Tibial nerve (tissue), 4 donors: ENCODE measurements at regions not wholly inside any gene's neighbourhood (a gene's known extent, or its start where the extent isn't known, plus 50 kb on each side); places are given as distances from the start of the nearest gene placed in this dataset.

Experiments used
- EP300 ChIP-seq, 2 donors: sonication (generic); formaldehyde crosslinking; IDR thresholded peaks; one replicate each; pipeline ENCODE4 v1.6.1; 2017; ENCODE audit warnings: antibody characterized with exemption in 2 of 2, mild to moderate bottlenecking in 1 of 2
- POLR2A ChIP-seq, 2 donors: fragments of 450-650 bp; IDR thresholded peaks; one replicate each; pipeline ENCODE4 v1.6.1; 2017; ENCODE audit warnings: antibody characterized with exemption in 2 of 2, mild to moderate bottlenecking in 2 of 2, moderate library complexity in 2 of 2
- TF ChIP-seq, protein P1 (sequence below), 5 experiments: fragments of 200-600 bp in 3 of 5; fragments of 450-650 bp in 2 of 5; sonication (generic) in 3 of 5; IDR thresholded peaks; one replicate each; pipeline ENCODE4 v1.5.1; 2016 to 2019; ENCODE audit warnings: antibody characterized with exemption in 5 of 5, mild to moderate bottlenecking in 3 of 5, moderate library complexity in 2 of 5

DNA sequence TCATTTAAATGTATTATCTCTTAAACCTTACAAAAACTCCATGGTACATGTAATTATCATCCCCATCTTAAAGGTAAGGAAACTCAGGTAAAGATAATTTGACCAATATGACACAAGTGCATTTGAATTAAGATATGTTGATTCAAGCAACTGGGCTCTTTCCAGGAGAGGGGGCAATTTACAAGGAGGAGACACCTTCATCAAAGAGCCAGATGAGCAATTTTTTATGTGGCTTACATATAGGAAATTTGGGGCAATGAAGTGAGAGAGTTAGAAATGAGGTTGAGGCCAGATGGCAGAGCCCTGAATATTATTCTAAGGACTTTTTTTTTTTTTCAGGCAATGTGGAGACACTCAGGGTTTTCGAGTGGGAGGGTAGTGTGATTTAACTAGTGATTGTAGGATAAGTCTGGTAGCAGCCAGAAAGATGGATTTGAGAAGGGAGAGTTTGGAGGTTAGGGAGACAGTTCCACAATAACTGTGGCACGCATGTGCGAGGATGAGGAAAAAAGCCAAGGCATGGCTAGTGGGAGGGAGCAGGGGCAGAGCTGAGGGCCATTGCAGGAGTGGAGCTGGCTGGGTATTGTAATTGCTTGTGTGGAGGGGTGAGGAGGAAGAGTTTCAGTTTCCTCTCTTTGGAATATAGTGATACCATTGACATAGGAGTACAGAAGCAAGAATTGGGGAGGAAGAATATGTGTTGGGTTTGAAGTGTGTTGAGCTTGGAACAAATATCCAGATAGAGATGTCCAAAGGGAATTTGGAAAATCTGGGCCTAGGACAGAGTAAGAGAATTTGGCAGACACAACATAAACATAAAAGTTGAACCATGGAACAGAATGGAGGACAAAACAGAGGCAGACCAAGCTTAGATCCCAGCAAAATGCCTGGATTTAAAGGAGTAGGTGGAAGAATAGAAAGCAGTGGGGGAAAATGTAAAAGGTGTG, 72.0 kb downstream of the ACTBL2 start:
- TF ChIP-seq, protein P1, sequence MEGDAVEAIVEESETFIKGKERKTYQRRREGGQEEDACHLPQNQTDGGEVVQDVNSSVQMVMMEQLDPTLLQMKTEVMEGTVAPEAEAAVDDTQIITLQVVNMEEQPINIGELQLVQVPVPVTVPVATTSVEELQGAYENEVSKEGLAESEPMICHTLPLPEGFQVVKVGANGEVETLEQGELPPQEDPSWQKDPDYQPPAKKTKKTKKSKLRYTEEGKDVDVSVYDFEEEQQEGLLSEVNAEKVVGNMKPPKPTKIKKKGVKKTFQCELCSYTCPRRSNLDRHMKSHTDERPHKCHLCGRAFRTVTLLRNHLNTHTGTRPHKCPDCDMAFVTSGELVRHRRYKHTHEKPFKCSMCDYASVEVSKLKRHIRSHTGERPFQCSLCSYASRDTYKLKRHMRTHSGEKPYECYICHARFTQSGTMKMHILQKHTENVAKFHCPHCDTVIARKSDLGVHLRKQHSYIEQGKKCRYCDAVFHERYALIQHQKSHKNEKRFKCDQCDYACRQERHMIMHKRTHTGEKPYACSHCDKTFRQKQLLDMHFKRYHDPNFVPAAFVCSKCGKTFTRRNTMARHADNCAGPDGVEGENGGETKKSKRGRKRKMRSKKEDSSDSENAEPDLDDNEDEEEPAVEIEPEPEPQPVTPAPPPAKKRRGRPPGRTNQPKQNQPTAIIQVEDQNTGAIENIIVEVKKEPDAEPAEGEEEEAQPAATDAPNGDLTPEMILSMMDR (IDR thresholded peaks at IDR 0.05): no peak
- TF ChIP-seq POLR2A (IDR thresholded peaks at IDR 0.05) (no peak), EP300 (IDR thresholded peaks at IDR 0.05) (no peak)
